NCI-H2107 treated with DMSO at 0.1 percent for 48 hours (cell line): ENCODE measurements at regions not wholly inside any gene's neighbourhood (a gene's known extent, or its start where the extent isn't known, plus 50 kb on each side); places are given as distances from the start of the nearest gene placed in this dataset.

Experiments
- DNase-seq: peaks from one replicate; lab custom pipeline; 2025; ENCODE audit not compliant: unreplicated experiment; lab: John Stamatoyannopoulos, UW

DNA sequence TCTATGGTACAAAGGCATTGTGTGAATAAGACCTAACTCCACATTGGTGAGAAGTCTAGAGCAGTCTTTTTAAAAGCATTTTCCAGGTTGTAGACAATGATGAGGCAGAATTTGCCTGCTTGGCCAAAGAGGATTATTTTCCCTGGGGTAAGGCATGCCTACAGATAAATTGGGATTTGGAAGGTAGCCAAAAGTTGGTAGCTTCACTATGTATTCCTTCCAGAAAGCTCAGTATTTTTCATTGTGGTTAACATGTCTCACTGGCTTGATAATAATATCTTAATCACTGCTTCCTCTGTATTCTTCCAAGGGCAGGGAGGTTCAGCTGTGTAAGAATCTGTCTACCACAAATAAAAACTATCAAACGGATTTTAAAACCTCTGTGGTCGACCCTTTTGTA is 590.8 kb upstream of the PRMT6 start:
- DNase-seq, result no peak

DNA sequence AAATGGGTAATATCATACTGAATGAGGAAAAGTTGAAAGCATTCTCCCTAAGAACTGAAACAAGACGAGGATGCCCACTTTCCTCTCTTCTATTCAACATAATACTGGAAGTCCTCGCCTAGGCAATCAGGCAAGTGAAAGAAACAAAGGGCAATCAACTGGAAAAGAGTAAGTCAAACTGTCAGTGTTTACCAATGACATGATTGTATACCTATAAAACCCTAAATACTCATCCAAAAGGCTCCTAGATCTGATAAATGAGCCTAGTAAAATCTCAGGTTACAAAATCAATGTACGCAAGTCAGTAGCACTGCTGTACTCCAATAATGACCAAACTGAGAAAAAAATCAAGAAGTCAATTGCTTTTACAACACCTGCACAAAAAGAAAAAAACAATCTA is 575.8 kb upstream of the PRMT6 start:
- no peak for DNase-seq

DNA sequence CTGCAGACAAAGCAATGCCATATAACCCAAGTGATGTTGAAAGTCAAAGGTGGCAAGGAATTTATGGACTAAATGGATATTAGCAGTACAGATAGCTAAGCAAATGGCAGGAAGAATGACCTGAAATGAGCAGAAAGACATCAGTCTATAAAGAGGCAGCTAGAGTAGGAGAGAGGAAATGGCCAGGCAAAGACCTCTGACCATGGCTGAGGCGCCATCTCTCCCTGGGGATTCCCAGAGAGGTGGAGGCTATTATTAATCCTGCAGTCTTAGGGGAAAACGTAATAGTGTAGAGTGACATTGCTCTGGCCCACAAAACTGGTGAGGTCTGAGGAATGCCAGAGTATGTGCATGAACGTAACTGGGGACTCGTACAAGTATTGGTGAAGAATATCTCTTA is 563.6 kb upstream of the PRMT6 start:
- no peak for DNase-seq

DNA sequence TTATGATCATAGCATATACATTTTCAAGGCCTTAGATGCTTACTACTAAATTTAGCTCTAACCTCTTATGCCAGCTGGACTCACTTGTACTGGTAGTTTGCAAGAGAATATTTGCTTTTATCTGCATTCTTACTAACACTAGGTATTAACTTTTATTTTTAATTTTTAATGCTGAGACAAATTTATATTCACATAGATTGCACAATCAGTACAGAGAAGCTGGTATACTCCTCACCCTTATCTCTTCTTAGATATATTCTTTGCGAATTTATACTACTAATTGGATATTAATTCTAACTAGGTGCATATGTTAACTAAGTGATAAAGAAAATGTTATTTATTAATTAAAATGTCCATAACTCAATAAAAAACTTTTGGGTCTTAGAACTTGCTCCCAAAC is 561.8 kb upstream of the PRMT6 start:
- no peak for DNase-seq

DNA sequence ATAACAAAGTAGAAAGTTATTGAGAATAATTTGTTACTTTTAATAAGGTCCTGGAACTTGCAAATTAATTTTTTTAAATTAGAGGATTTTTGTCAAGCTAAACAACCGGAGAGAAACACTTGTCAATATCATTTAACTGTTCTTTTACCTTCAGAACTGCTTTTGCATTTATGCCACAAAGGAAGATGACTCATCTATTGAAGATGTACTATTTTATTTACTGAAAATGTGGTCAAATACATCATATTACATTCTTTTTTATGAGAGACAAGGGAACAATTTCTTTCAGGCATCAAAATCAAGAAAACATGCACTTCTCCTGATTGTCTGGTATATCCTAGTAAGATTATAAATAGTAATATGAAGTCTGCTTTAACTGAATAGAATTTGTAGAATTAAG is 558.2 kb upstream of the PRMT6 start:
- no peak for DNase-seq

DNA sequence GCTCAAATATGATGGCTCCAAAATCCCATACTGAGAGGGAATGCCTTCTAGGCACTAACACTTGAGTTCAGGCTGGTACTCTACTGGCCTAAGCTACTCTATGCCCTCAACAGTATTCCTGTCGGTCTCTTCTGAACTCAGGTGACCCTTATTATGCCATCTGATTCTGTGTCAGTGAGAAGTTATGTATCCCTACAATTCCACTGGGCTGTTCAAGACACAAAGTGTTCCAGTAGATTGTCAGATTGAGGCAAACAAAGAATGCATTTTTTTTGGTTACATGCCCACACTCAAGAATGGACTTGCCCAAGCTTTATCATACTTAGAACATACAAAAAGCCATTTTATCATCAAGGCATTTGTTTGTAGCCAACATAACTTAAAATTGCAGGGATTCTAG is 553.8 kb upstream of the PRMT6 start:
- DNase-seq, result no peak

DNA sequence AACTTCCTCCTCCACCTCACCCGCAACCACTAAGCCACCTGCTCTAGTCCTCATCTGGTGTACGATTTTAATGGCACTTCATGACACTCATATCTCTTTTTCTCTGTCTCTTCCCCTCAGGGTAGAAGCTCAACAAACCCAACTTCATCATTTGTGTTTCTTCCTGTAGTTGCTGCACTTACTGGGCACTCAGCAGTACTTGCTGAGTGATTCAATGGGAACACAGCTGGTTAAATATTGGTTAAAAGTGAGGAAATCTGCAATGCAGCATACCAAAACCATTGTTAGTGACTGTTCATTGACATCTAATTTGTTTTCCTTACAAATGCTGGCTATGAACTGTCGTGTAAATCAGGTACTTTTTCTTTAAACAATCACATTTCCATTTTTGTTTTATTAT is 541.1 kb upstream of the PRMT6 start:
- DNase-seq, result no peak

DNA sequence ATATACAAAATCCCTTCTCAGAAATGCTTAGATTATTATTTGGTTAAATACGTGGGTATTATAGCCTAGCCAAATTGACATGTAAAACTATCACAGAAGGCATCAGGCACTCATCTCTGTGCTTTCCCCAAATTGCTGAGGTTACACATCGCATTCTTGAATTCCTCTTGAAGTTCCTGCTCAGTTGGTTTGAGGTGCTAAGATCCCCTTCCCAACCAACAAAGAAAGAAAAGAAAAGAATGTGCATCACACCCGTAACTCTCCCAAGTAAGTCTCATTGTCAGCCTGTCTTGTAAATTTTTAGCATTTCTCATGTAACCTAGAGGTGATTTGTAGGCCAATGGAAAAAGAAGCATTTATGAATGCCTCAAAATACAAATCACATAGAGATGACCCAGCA is 539.2 kb upstream of the PRMT6 start:
- DNase-seq, result no peak

DNA sequence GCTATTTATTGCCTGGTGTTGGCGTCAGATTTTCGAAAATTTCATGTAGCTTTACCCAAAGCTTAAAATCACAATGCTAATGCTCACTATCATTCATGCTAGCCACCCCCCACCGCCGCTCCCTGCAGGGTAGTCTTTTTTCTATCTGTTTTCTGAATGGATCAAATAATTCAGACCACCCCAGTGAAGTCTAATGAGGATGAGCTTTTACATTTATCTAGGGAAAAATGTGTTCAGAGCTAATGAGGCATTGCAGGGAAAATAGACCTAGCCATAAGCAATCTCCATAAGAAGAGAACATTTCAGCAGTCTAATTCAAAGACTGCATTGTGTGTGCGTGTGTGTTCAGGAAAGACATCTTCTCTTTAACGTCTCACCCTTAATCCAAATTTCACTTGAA is 533.0 kb upstream of the PRMT6 start:
- no peak for DNase-seq

DNA sequence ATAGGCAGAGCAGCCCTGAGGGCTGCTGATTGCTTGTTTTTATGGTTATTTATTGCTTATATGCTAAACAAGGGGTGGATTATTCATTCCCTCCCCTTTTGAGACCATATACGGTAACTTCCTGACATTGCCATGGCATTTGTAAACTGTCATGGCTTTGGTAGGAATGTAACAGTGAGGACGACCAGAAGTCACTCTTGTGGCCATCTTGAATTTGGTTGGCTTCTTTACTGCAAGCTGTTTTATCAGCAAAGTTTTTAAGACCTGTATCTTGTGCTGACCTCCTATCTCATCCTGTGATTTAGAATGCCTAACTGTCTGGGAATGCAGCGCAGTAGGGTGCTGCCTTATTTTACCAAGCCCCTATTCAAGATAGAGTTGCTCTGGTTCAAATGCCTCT is 531.8 kb upstream of the PRMT6 start:
- no peak for DNase-seq

DNA sequence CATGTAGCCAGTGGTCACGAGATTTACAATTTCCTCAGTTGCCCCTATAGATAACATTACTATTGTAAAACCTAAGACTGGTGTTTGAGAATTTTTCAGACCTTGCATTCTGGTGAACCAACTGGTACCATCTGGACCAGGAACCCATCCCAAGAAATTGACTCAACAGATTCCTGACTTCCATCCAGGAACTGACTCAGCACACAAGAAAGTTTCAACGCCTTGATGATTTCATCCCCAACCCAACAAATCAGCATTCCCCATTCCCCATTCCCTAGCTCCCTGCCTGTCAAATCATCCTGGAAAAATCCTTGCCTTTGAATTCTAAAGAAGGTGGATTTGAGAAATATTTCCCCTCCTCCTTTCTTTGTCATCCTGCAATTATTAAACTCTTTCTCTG is 529.8 kb upstream of the PRMT6 start:
- no peak for DNase-seq

DNA sequence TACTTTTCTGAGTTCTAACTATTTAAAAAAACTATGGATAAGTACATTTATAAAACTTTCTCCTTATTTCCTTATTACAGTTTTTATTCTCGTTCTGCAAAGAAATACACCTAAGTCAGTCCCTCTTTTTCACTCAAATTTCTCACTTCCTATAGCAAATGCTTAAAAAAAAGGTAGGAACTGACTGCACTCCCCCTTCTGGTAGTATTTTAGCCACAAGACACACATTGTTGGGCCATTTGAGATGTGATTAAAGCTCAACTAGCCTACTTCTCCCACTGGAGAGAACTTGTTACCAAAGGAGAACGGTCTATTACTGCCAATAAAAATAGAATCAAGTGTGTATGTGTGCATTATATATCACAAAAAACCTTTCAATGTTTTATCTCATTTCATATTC is 521.9 kb upstream of the PRMT6 start:
- no peak for DNase-seq

DNA sequence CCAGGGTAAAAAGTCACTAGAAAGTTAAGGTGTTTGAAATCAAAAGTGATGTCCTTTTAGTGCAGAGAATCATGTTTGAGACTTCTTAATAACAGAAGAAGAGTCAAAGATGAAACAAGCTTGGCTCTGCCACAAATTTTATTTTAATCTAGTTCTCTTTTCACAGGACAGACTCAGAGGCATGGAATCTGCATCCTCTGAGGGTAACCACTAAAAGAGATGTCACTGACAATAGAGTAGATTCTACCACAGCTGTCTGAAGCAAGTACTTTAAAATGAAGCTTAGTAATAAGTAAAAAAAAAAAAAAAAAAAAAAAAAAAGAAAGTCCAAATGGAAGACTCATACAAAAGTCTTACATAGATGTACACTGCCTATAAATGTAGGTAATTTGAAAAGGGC is 519.7 kb upstream of the PRMT6 start:
- DNase-seq, result no peak

DNA sequence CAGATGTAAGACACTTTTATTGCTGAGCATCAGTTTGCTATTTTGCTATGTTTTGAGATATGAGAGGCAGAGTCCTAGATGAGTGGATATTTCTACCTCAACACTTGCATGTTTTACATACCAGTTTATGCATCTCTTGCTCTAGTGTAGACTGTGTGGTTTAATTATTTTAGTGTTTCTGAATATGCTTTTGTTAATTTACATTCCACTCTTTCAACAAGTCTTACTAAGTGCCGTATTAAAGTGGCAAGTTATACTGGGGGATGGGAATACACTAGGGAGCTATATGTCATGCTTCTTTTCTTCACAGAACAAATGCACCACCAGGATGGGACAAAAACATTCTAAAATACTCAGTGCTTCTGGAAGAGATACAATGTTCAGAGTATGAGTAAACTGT is 507.7 kb upstream of the PRMT6 start:
- no peak for DNase-seq

DNA sequence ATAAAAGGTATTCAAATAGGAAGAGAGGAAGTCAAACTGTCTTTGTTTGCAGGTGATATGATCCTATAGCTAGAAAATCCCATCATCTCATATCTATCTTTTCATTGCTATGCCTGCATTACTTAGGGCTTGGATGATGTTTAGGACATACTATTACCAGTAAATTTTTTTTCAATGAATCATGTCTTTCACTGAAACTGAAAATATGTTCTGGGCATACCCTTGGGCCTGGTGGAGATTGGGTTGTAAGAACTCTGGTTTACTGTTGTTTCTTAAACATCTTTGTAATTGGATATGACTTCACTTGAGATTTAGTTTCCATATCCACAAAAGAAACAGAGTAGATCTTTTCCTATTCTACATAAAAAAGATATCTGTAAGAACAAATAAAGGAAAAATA is 502.2 kb upstream of the PRMT6 start:
- no peak for DNase-seq

DNA sequence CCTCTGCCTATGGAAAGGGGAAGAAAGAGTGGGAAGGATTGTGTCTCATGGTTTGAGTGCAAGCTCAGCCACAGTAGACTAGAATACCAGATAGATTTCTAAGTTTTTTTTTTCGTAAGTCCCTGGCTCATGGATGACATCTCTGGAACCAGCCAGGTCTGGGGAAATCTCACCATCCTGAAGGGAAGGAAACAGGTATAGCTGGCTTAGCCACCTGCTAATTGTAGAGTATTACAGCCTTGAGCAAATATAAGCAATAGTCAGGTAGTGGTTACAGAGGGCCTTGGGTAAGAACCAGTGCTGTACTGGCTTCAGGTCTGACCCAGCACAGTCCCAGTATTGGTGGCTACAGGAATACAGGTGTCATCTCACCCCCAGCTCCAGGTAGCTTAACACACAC is 500.9 kb upstream of the PRMT6 start:
- no peak for DNase-seq

DNA sequence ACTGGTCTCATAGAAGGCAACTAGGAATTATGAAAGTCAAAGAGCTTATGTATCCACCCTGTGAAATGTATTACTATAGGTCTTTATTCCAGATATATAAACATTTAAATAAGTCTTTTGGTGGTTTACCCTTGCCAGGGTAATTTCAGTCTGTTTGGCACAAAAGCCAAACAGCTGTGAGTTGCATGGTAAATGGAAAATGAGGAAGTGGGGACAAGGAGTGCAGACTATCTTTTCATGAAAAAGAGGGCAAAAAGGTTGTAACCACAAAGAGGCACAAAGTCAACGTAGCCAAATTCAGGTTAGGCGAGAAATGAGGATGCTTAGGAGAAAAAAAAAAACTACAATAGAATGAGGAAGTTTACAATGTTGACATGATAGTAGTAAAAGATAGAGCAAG is 492.3 kb upstream of the PRMT6 start:
- DNase-seq, result no peak

DNA sequence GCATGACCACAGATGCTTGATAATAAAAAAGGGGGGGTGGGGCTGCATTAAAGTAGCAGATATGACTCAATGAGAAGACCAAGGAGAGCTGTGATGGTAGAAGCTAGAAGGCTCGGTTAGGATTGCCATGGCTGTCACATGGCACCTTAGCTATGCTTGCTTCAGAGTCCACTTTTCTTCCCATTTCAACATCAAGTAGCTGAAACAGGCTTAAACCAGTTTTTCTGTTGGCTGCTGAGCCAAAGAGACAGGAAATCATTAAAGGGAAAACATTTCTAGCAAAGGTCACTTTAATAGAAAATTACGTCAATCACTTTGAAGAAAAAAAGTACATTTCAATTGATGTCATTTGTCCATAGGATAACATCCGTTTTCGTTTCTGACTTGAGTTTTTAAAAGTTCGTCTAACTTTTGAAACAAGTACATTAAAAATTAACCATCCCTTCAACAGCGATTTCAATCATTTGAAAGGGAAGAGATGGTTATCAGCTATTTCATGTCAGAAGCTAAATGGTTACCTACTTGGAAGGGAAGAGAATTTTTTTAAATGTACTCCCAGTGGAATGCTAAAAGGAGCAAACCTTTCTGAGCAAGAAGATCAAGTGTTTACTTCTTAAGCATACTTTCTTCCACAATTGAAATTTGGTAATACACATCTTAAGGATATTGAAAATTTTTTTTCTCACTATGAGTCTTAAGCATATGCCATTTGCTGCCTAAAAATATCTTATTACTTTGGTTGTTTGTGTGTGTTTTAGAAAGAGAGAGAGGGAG is 488.1 kb upstream of the PRMT6 start:
- DNase-seq, result no peak

DNA sequence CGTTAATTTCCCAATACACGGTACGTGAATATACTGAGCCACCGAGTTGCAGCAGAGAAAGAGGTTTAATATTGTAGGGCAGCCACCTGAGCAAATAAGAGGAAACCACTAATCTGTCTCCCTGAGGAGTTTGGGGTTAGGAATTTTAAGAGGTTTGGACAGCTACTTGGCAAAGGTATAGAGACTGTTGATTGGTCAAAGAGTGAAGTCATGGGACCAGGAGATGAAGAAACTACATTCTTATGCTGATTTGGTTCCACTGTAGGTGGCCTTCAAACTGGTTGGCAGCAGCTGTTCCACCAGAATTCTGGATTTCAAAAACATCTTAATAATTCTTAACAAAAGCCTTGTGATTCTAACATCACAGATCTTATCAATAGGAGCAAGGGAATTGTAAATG is 485.4 kb upstream of the PRMT6 start:
- DNase-seq, result no peak

DNA sequence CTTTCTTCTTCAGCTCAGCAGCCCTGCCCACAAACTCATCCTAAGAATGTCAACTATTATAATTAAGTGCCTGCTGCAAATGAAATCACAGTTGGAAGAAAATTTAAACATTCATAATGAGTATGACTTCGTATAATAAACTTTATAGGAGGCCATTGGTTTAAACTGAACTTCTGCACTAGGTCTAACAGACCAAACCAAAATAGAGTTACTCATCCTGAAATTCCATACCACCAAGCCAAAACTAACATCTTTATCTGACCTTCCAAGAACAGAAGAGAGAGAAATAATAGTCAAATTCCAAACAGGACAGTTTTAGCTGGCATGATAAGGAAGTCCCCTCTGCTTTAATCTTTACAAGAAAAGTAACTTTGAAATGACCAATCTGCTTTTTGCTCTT is 472.4 kb upstream of the PRMT6 start:
- DNase-seq, result no peak

DNA sequence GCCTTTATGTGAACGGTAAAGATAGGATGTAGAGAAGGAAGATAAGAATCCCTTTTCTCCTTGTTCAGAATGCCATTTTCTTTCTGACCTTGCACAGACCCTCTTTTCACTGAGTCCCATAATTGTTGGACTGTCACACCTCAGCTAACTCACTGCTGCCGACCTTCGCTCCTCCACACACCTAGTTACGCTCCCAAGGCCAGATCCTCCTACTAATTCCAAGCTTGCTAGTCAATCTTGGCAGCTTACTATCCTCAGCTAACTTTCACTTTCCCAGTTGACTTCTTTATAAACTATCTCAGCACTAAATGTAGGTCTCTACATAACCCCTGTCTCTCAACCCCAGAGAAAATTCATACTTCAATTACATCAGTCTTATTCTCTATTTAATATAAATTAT is 471.8 kb upstream of the PRMT6 start:
- no peak for DNase-seq

DNA sequence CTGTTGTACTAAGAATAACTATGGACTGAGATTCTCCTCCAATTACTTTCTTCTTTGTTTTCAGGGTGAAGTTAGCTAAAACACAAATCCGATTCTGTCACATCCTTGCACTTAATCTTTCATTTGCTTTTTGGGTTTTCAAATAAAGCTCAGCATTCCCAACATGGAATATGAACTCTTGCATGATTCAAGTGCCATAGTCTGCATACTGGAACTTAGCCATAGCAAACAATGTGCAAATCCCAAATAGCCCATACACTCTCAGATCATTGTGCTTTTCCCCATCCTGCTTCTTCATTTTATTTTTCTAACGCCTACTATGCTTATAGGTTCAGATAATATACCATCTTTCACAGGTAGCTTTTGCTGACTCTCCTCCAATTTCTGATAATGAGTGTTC is 455.8 kb upstream of the PRMT6 start:
- DNase-seq, result no peak

DNA sequence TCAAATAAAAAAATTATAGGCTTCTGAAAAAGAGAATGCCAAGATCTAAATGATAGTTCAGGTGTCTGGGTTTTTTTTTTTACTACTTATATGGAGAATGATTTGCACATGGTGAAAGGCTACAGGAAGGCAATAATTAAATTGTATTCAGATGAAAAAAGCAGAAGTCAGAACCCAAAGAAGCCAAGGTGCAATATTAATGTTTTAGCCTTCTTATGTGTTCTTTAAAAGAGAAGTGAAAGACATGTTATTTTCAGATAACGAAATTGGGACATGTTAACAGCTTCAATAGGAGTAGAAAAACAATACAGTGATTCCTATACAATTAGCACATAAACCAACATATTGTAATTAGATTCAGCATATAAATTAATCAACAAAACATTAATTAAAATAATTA is 452.9 kb upstream of the PRMT6 start:
- no peak for DNase-seq

DNA sequence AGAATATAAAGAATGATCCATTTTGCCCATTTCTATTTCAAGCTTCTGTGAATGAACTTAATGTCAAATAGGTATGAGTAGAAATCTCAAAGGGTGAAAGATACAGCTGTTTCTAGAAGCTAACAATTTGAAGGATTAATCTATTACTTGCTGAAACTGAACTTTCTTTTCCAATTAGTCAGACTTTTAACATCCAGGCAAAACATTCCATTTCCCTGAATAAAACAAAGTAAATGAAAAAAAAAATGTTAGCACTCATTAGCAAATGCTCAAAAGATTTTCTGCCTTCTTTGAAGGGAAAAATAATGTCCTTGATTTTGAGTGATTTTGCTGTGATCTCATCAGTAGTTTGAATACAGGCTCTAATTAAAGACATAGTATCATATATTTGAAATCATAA is 447.6 kb upstream of the PRMT6 start:
- DNase-seq, result no peak
